CD4-positive, alpha-beta T cell treated with Interleukin-4 for 4 hours (primary cell): ENCODE measurements at regions not wholly inside any gene's neighbourhood (a gene's known extent, or its start where the extent isn't known, plus 50 kb on each side); places are given as distances from the start of the nearest gene placed in this dataset.
A peak's percentile ranks its signal among the peaks of the same experiment; 100 is the strongest.

Source experiments
- DNase-seq: peaks from one replicate; pipeline ENCODE4 v3.0.0-alpha.2; 2020

- no peak for DNase-seq
Measured at GRCh38 chr4:108520807-108521206, 99.6 kb upstream of the RPL34 start.

DNA sequence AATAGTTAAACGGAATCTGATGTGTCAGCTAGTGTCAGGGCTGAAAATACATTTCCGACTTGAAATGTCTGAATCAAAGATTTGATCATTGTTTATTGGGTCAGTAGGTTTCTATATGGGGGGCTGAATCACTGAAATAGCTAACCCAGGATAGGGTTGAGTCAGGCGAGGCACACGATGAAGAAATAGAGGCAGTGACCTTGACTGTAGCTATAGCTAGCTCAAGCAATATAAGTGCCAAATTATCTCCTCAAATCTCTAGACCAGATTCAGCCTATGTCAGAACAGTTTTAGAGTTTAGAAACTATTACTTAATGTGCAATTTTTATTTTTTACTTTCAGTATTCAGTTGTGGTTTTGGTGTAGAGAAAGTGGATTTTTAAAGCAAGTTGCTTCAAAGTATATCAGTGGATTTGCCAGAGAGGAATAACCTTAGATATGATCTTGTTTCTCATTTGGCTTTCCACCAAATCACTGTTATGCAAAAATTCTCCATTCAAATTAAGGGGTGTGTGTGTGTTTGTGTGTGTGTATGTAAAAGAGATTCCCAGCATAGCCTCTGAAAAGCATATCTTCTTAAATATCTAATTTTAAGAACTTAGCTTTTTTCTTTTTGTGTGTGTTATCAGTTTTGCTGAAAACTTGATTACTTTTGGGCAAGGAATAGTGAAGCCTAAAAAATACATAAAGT, 100.3 kb upstream of the RPL34 start:
- DNase-seq: no peak

- DNase-seq: no peak
Measured at GRCh38 chr4:108519208-108519833, 101.1 kb upstream of the RPL34 start.

- DNase-seq: peak; percentile 9
Measured at GRCh38 chr4:108512615-108513505, 107.5 kb upstream of the RPL34 start.

DNA sequence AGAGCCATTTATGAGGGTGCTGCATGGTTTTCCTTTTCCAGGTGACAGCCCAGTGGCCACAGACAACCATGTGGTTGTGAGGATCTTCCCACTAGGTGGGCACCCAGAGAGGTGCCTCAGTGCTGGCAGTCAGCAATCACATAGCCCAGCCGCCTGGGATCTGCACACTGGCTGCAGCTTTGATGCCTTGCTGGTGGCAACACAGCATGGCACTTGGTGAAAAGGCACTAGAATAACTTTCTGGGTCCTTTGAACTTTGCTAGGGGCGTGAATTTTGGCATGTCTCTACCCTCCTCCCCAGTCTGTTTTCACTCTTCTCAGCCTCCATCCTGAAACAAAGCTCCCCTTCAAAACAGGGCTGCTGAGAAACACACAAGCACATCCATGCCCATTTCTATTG, 108.8 kb upstream of the RPL34 start:
- DNase-seq: no peak

DNA sequence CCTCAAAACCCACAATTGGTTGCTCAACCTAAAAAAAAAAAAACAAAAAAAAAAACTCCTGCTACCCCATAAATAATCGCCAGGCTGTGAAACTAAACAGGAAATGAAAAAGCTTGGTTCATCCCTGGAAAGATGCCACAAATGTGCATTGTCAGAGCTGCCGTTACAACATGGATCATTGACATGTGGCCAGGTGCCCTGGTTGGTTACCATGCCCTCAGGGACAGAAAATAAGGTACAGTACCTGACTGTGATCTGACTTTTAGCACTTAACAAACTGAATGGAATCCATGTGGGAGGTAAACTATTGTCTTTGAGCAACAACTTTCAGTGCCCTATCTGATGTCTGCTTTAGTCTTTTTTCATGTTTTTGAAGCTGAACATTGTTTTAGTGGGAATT, 118.0 kb upstream of the RPL34 start:
- DNase-seq: no peak

DNA sequence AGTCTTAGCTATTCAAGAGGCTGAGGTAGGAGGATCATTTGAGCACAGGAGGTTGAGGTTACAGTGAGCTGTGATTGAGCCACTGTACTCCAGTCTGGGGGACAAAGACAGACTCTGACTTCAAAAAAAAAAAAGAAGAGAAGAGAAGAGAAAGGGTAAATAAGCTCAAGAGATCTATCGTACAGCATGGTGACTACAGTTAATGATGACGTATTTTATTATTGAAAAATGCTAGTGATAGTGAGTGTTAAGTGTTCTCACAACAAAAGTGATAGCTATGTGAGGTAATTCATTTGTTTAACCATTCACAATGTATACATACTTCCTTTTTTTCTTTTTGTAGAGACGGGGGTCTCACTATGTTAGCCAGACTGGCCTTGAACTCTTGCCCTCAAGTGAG, 121.5 kb upstream of the RPL34 start:
- no peak for DNase-seq

DNA sequence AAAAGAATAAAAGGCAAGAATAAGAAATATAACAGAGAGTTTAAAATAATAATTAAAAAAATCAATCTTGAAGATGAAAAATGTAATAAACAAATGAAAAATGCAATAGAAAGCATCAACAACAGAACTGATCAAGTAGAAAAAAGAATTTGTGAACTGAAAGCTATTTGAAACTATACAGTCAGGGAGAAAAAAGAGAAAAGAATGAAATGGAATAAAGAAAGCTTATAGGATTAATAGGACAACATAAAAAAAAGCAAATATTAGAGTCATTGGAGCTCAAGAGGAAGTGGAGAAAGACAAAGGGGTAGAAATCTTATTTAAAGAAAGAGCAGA, 126.8 kb upstream of the RPL34 start:
- no peak for DNase-seq

DNA sequence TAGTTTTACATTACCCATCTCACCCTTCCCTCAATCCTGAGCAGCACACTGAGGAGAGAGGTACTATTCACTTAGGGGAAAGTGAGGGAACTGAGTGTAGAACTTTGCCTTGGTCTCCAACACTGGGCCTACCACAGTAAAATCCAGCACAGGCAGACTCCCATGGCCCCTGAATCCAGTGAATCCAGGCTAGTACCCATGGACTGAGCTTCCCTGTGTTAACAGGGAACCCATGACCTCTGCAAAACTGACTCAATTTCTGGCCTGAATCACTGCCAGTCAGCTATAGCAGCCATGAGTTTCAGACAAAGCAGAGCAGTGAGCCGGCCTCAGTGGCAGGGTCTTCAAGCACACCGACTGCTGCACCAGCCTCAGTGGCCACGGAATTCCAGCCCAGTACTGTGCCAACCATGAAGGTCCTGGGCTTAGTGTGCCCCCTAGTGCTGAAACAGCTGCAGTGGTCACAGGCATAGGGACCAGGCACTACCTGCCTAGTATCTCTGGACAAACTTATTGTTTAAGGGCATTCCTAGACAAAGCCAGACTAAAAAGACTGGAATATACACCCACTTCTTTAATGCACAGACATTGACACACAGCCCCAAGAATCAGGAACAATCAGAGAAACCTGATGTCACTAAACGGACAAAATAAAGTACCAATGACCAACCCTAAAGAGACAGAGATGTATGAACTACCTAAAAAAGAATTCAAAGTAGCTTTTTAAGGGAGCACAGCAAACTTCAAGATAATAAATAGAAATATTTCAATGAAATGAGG, 127.4 kb upstream of the RPL34 start:
- DNase-seq: peak; percentile 11

- DNase-seq: no peak
Measured at GRCh38 chr4:108488865-108489264, 131.5 kb upstream of the RPL34 start.

DNA sequence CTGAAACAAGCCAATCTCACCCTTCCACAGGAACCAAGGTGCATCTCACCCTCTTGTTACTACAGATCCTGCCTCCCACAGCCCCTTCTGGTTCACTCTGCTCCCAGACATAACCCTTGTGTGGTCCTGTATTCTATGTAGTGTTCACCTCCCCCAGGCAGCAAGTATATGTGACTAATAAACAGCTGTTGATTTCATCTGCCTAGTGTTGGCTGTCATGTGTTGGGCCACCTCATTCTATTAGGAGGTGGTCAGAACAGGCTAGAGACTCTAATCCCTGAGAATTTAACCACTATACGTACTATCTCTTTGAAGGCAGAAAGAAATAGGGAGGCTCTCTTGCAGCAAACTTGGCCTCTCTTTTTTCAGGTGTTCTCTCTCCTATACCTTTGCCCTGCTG, 134.3 kb upstream of the RPL34 start:
- no peak for DNase-seq

- DNase-seq: no peak
Measured at GRCh38 chr4:108484187-108484586, 136.2 kb upstream of the RPL34 start.

DNA sequence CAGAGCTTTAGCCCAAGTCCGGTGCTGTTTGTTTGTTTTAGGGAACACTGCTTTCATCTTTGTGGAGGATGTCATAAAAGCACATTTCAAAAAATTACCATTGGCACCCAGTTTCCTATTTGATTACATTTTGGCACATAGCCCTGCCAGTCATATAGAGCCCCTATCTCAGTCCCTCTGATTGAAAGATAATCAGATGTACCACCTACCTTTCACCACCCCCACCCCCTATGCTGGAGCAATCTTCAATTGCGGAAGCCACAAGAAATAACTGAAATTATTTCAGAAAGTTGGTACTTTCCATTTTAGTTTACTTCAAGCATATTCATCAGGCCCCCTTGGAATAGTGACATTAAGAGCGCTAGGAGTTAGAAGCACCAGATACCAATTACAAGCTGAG, 136.7 kb upstream of the RPL34 start:
- DNase-seq: no peak

DNA sequence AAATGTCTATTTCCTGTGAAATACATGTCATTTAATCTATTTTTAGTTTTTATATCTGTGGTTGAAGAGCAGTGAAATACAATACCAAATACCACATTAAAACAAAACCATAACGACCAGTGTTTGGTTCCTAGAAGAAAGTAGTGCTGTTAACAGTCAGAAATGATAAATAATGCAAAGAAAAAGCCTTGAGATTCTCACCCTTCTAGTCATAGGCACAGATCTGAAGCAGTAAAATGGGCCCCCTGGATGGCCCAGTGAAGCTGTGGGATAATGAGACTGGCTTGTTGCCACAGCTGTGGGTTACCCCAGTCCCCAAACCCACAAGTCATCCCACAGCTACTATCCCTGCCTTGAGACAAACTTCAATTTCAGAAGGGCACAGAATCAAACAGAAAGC, 137.3 kb upstream of the RPL34 start:
- peak; percentile 25 for DNase-seq

- DNase-seq: no peak
Measured at GRCh38 chr4:108480881-108481280, 139.5 kb upstream of the RPL34 start.

DNA sequence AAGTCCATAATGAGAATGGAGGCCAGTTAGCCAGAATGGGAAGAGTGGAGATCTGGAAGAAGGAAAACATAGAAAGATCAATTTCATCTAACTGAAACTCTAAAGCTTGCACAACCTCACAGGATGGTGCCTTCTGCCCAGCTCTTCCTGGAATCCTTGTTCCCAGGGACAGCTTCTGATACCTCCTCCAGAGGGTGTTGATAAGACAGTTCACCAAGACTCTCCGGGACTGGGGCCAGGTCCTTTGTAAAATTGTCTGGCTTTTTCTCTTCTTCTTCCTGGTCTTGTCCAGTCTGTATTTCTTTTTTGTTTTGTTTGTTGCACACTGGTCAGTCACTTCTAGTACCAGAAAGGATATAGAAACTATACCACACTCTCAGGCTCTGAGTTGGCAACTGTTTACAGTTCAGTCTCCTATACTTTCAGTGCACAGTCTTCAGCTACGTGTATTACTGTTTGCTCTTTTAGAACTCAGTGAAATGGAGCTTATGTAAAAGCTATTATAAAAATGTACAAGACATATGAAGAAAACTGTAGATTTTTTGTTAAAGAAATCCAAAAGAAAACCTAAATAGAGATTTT, 142.8 kb upstream of the RPL34 start:
- no peak for DNase-seq

DNA sequence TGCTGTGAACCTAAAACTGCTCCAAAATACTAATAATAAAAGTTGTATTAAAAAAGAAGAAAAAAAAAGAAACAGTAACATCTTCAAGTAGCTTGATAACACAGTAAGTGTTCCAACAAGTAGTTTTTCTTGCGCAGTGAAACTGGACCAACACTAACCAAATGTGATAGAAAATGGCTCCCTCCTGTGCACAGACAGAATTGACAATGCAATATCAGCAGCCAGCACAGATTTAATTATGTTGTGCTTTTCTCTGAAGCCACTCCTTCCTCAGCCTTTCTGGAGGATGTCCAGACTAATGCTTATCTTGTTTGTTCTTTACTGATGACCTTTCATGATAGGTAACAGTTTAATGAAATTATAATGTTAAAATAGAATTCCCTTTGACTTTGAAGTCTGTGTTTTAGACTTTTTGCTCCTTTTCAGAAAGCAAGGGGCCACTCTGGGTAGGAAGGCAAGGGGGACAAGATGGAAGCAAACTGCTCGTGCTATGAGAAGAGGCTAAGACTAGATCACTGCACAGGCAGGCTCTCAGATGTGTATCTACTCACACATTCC, 147.1 kb upstream of the RPL34 start:
- DNase-seq: no peak

DNA sequence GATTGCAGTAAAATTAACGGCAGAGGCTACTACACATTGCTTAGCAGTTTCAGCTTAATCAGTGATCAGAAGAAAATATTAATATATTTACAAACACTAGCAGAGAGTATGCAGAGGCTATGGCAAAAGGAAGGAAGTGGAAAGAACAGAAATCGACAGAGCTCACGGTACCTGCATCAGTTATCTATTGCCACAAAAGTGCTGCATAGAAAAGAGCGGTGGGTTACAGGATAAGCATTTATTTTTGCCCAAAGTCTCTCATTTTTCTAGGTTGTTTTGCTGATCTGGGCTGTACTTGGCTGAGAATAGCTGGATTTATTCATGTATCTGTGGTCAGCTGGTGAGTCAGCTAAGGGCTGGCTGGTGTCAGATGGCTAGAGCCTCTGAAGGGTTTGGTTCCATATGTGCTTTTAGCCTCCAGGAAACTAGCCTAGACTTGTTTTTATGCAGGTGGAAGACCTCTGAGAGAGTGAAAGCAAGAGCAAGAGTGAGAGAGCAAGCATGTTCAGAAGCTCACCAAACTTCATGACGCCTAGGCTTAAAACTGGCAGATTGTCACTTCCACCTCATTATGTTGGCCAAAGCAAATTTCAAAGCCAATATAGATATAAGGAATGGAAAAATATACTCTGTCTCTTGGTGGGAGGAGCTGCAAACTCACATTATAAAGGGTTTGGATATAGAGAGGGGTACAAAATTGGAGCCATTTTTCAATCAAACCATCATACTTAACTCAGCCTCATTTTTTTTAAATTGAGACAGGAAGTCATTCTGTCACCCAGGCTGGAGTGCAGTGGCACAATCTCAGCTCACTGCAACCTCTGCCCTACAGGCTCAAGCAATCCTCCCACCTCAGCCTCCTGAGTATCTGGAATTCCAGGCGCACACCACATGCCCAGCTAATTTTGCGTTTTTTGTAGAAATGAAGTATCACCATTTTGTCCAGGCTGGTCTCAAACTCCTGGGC, 153.2 kb upstream of the RPL34 start:
- DNase-seq: peak; percentile 41

DNA sequence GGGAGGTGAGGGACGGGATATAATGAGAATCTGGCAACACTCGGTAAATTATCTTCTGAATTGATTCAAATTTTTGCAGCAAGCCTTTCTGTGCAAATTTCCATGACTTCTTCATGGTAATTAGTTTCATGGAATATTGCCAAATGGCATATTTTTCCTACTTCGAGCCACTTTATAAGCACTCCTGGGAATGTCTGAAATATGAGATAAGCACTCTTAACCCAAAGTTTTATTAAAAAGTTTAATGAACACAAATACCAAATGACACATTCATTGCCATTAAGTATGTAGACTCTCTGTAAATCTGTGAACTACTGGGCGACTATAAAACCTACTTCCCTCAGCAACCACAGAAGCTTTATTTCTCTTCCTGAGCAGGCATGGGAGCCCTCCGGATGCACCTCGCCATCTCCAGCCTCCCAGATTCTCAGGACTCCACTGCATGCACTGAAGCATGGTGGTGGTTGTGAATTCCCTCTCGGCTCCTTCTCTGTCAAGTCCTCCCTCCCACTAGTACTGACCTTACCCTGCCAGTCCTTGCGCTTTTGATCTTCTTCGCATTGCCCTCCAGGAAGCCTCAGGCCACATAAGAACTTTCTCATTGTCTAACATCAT, 154.4 kb upstream of the RPL34 start:
- DNase-seq: no peak

DNA sequence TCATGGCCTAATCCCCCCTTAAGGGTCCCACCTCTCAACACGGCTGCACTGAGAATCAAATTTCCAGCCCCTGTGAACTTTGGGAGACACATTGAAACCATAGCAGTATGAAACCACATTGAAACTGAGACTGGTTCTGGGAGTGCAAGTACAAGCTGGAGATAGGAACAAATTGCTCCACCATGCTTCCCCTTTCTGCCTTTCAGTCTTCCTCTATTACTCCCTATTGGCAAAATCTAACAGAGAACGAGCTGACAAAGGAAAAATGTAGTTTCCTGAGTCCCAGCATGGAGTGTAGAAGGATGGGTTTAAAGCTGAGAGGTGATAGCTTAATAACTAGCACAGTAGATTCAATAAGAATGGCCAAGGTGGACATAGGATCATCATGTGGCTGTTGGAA, 161.7 kb upstream of the RPL34 start:
- DNase-seq: no peak

GRCh38 chr4:108454227-108454626, 166.1 kb upstream of the RPL34 start:
- DNase-seq: no peak
